GM21390 (cell line): ENCODE measurements at regions not wholly inside any gene's neighbourhood (a gene's known extent, or its start where the extent isn't known, plus 50 kb on each side); places are given as distances from the start of the nearest gene placed in this dataset.

Experiments
- ATAC-seq: cut with Tn5 transposase; IDR thresholded peaks from one replicate; pipeline ENCODE4 v1.9.1; 2021; ENCODE audit not compliant: unreplicated experiment

DNA sequence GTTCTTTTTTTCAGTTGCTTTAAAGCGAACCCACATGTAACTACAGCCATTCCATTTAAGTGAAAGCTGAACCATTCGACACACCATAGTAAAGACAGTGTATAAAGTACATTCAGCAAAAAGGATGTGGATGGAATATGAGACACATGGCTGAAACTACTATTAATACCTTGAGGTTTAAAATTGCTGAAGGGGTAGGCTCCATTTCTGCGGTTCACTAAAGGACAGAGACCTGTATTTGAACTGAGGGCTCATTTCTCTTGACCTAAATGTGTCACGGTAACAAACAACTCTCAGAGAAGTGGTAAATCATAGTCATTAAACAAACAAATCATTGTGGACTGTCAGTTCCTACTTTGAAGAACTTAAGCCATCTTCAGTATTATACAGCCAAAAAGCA is 1085.6 kb upstream of the TENM3 start:
- no peak for ATAC-seq

DNA sequence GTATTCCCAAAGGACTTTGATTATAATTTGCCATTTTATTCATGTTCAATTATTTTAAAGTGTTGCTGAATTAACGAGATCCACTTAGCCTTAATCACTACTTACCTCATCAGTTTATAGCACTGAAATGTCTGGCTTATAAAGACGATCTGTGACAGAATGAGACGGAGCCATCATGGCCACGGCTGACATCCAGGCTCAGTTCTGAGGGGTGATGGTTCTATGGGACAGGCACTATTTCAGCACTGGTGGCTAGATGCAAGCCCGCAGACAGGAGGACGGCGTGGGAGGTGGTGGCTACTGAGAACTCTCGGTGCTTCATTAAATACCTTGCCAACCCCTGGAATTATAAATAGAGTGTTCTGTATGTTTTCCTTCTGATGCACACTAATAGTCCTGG is 1084.2 kb upstream of the TENM3 start:
- no peak for ATAC-seq

DNA sequence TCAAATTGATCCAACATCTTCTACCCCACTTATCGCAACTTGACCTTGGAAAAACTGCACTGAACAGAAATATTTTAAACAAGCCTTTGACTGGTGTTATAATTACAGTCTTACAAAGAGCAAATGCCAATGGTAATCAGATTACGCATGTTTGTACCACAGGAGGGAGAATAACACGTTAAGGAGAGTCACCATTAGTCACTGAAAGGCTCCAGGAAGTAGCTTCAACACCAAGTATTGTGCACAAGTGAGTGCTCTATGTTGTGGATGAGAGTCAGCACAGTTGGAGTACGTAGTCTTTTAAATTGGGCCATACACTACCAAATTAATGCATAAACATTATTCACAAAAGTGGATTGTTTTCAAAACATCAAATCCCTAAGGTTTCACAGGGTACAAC is 1081.5 kb upstream of the TENM3 start:
- ATAC-seq: no peak

DNA sequence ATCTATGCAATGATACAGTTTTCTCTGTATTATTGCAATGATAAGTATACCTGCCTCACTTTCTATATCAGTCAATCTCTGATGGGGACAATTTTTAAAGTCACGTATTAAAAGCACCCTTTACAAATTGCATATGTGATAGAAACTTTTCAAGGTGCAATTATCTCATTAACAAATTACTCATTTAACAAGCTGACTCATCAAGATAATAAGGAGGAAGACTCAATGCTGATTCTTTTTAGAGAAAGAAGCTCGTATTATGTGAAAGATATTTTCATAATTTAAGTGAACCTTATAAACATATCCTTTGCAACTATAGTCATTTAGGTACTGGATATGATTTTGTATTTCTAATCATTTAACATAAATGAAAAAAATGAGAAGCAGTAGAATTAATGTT is 1080.9 kb upstream of the TENM3 start:
- ATAC-seq: no peak

DNA sequence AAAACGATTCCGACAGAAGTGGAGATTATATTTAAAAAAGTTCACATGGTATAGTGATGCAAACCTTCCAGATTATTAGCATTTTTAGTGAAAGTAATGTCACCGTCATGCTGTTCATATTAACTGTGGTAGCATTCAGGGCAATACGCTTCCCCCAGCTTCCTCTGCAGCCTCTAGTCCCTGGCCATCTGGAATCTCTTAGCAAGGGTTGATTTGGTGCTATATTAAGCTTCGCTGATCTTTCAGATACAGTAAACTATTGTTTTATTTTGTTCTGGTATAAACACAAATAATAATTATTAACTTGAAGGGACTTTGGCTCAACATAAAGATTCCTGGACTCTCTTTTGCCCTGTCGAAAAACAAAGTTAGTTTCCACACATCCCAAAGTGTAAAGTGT is 1080.5 kb upstream of the TENM3 start:
- no peak for ATAC-seq

DNA sequence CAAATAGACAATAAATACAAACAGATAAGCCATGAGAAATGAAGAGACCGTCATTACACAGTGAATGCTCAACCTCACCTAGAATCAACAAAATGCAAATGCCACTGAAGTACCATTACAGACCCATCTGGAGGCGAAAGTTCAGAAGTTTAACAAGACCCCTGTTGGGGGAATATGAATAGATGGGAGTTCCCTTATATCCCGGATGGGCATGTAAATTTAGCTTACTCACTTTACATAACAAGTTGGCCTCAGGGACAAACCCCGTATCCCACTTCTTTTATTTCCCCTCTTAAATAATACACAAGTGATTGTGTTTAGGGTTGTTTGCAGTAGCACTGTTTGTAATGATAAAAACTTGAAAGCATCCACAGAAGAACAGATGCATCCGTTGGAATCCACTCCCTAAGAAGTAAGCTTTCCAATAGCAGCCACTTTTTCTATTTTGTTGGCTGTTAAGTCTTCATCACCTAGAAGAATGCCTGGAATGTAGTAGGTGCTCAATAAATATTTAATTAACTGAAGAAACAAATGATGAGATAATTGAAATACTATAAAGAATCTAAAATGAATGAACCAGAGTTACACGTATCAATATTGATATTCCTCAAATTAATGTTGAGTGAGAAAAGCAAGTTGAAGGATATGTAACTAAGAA is 1076.3 kb upstream of the TENM3 start:
- ATAC-seq: no peak

DNA sequence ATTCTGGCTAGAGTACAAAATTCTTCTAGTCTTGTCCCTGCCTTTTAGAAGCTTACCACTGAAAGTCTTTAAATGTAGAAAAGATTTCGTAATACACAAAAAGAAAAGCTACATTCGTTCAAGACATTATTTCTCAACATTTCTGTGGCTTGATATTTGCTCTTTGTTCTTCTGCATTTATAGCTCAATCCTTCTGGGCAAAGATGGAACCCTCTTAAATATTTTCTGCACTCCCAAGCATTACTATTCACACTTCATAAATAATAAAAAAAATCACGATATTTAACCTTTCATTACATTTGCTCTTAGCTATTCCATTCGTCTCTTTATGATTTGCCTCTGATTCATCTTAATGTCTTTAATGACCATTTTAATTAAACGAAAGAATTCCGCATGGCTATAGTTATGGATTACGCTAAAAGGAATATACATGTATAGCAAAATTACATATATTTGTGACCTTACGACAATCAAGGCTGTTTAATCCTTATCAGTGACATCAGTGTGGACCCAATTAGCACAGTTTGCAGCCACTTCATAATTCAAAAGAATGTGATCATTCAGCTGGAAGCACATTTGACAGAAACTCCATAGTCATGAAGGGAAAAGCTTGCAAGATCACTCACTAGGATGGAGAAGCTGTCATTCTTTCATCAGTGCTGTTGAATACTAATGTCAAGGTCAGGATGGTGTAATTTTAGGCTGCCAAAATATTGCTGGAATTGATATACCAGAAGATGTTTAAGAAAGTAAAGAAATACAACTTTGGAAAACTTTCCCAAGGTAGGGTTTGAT is 1075.0 kb upstream of the TENM3 start:
- no peak for ATAC-seq

DNA sequence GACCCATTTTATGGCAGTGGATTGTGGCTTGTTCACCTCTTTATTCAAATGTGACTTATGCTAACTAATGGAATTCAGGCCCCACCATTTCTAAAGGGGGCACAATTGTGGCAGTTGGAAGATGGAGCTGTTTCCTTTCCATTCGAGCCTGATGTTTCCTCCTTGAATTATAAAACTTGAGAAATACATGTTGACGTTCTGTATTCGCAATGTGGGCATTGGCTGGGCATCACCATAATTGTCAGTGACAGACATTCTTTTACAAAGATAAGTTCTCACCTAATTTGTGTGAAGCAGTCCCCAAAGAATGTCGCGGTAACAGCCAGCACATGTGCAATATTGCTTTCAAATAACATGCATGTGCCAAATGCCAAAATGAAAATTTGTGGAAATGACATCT is 1070.2 kb upstream of the TENM3 start:
- no peak for ATAC-seq

DNA sequence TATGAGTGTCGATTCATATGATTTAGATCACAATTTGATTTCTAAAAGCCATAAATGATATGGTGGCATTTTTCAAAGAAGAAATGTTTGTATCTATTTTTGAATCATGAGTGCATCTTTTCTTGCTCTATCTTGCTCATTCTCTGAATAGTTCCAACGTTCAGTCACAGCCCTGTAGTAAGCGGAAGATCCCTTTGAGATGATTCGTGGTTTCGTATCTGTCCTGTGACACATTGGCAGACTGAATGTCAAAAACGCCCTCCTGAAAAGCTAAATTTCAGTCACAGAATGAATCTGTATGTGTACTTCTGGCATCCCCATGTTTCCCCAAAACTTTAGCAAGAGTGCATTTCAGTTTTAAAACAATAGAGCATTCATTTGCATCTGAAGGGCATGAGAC is 1066.9 kb upstream of the TENM3 start:
- no peak for ATAC-seq

DNA sequence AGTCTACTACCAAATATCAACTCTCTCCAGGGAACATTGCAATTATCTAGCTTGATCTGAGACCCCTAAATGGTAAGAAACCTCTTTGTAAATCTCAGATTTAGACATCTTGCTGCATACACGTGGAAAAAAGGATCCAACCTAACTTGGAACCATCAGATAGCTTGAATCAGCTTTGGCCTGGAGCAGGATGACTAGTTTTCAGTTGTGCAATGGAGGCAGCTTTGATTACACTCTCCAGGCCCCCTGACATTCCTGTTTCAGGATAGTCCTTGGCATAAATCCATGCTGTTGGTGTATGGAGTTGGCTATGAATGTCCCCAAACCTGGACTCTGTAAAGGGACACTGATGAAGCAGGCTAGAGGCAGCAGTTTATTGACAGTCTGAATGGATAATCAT is 1061.9 kb upstream of the TENM3 start:
- ATAC-seq: no peak

DNA sequence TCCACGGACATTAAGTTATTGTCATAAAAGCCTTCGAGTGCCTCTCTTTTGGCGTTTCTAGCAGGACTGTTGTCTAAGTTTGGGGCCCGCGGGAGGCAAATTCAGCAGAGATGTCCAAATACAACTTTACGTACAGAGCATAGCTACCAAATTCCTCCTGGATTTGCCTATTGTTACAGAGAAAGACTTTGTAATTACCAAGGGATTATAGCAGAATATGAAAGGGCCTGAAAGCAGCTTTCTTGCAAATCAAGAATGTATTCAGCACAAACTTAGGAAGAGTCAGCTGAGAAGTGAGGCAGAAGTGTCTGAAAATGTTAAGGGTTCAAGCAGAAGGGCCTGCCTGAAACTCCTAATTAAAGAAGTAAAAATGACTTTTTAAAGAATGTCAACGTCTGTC is 1053.5 kb upstream of the TENM3 start:
- ATAC-seq: no peak

DNA sequence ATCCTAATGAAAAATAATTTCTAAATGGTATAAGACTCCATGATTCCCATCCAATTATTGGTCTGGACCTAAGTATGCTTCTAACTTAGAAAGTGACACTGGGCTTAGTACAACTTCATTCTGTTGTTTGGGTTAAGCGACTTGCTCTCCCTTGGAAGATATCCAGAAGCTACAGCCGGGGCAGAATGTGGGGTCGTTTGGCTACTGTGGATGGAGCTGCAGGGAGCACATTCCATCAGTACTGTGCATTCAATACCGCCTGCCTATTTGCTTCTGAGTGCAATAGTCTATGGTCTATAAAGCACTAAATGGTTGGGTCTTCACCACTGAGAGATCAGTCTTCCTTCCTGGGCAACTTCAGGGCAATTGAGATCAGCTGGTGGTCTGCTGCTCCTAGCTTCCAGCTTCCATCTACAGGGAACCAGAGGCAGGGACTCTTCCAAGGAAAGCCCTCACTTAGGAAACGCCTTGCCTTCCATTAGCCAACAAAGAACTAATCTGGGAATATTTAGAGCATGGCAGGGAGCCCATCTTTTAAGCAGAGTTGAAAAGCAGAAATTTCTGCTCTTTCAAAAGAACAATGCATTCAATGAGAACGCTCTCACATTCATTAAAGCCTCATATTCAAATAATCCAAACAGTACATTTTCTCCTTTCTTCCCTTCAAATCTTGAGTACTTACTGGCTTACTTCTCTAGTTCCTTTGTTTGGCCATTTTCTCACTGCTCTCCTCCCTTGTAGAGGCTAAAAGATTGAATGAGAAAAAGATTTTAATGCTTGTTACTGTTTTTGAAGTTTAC is 1049.9 kb upstream of the TENM3 start:
- no peak for ATAC-seq

DNA sequence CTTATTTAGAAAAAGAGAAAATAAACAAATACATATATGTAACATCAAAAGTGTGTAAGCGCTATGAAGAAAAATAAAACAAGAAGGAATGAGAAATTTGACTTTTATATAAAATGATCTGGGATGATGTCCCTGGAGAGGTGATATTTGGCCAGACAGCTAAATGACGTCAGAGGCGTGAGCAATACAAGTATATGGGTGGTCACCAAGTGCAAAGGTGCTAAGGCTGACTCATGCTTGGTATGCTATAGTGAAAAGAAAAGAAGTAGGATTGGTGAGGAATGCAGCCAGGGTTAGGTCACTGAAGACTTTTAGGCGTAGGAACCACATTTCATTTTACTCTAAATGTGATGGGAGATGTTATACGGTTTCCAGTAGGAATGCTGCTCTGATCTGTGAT is 1049.1 kb upstream of the TENM3 start:
- no peak for ATAC-seq

DNA sequence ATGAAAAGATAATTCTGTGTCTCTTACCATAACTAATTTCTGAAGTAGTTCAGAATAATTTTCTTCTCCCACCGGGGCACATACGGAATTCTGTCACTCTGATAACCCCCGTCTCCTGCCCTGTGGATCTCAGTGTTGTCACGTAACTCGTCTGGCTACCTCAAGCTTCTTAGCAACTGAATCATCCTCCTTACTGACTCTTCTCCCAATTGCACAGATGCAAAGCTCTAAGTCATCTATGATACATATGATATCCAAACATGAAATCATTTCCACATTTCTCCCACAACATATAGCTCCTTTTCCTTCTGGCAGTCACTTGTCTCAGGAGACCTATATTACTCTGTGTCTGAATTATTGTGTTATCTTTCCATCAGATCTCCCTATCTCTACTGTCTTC is 1043.1 kb upstream of the TENM3 start:
- ATAC-seq: no peak

DNA sequence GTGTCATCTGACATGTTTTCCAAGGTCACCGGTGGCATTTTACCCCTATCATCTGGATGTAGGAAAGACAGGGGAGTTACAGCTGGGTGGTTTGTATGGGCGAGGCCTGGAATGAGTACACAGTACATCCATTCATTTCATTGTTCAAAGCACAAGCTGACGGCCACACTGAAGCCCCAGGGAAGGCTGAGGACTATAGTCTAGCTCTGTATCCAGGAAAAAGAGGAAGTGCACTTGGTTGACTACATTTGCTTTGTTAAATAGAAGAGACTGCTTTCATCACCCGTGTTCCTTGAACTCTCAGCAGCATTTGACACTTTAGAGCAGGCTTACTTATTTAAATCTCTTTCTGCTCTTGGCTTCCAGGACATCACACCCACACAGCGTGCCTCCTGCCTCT is 1041.0 kb upstream of the TENM3 start:
- ATAC-seq: no peak

DNA sequence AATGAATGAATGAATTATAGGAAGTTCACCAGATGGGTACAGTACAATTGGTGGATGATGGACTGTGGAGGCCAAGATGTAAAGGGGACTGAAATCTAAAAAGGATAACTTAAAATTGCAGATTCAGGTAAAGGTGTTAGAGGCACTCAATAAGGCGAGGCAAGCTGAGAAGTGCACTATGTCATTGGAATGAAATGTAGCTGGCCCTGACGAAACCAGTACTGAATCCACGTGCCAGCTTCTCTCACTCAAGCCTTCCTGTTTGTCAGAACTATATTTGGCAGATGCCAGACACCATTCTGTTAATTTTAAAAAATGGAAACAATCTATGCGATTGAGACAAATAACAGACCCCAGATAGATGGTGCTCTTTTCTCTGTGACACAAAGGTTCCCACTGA is 1039.1 kb upstream of the TENM3 start:
- no peak for ATAC-seq

DNA sequence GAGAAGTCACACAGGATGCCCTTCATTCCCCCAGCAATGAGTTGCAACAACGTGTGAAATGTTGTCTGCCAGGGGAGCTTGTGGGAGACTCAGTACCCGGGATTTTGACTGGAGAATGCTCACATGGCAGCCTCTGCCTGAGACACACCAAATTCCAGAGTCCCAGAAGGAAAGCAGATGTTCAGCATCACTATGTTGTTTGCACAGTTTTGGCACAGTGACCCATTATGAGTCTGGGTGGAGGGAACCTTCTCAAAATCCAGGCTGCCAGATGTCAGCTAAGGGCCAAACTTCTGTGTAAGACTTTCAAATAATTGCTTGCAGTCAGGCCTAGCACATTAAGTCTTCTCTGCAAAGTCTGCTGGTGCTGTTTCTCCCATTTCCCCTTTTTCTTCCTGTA is 1029.7 kb upstream of the TENM3 start:
- ATAC-seq: no peak

DNA sequence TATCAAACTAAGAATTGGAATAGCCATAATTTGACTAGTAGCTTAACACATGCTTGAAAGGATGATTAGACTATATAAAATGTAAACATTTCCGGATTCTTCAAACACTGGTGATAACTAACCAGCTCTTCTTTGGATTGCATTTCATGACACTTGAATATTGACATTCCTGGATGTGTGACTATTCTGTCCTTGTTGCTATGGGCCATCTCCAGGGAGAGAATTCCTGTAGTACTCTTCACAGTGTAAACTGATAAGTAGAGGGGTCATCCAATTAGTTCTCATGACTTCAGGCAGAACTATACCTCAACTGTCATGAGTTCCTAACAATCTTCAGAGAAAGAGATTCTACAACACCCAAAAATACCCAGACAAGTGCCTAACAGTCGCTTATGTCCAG is 1026.7 kb upstream of the TENM3 start:
- no peak for ATAC-seq

DNA sequence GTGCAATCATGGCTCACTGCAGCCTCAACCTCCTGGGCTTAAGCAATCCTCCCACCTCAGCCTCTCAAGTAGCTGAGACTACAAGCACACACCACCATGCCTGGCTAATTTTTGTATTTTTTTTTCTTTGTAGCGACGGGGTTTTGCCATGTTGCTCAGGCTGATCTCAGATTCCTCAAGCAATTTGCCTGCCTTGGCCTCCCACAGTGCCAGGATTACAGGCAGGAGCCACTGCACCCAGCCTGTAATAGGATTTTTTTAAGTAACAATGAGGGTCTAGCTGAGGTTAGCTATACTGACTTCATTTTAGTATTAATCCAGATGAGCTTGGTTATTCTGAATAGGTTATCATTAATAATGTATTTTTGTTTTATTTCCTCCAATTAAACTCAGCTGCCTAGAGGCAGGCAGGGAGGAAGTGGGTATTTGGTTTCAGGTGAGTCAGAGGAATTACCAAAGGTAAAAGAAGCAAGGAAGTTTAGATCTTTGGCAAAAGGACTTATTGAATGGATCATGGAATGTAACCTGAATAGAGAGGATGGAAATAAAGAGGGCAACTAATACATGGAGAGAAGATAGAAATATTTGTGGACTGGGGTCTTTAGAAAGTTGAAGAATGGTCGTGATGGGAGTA is 1023.3 kb upstream of the TENM3 start:
- ATAC-seq: no peak

DNA sequence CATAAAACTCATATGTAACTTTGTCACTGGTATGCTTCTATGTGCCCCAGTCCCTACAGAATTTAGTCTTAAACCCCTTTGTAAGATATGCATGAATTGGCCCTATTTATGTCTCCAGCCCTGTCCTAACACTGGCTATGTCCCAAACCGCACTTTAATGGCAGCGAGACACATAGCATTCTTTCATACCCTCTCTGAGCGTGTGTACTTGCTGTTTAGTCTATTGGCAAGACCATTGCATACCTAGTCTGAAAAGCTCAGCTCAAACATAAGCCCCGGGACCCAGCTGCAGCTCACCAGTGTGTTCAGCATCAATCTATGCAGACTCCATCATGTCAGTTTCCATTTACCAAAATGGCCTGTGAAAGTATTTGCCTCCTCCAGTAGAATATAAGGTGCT is 1018.4 kb upstream of the TENM3 start:
- no peak for ATAC-seq

DNA sequence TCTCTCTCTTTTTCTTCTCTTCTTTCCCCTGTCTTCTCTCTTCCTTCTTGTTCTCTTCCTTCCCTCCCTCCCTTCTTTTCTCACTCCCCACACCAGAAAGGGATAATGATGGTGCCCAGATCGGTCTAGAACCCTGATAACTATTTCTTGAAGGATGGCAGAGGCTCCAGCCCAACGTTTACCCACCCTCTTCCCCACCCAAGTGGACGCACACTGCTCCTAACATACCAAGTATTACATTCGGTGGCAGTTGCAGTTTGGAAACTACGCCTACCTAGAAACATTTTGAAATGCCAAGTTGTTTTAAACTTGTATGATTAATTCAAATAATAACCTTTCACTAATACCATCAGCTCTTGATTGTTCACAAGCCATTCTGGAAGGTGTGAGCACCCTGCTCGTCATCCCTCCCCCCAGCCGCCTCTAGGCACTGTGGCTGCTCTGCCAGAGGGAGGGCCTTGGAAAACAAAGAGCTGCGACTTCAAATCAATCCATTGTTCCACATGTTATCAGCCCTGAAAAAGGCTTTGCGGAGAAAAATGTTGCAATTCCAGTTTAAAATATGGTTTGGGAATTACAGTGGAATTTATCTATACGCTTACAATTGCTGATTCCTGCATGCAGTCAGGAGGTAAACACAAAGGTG is 1017.5 kb upstream of the TENM3 start:
- no peak for ATAC-seq
